ENCODE measurements at regions not wholly inside any gene's neighbourhood (a gene's known extent, or its start where the extent isn't known, plus 50 kb on each side); places are given as distances from the start of the nearest gene placed in this dataset.

DNA sequence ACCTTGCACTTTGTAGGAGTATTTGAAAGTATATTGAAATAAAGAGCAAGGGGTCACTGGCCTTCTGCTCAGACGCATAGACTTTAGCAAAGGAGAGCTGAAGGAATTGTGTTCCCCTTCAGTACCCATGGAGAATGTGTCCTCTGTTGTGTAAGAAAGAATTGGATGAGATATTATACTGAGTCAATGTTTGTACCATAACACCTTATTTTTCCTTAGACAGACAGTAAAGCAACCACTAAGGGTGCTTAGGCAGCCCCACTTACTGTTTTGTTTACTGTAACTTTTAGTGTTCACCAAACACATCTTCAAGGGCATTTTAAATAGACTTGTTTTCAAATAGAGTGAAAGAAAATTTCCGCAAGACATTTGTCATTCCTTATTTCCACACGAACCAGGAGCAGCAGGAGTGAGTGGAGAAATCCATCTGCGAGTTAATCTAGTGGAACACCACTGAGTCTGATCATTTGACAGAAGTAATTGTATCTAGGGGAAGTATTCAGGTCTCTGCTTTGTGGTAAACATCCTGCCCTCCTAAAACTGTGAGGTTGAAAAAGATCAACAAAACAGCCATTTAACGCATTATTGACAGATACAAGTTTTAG lies 89.5 kb downstream of the SLIT2 start:
- no peak for FAIRE-seq
- CTCF ChIA-PET (ENCODE audit: low intra/inter-chr PET ratio, low total read pairs) = no interaction called here
- H3K4me3 ChIP-seq (replicated peaks in 1 of 3; ENCODE audit: insufficient read depth in 1 of 3, low read depth in 2 of 3, low read length in 3 of 3) = no peak overlapping the region

More for the DNA sequence above, 89.5 kb downstream of the SLIT2 start:
- intact Hi-C loops (cut with micrococcal nuclease; ENCODE audit: unreplicated experiment) (no loop called here), in situ Hi-C loops (cut with HindIII; ENCODE audit: extremely low pct_ligation_motif_present, low pct_unique_long_range_greater_than_20kb) (no loop called here)
- Histone ChIP-seq H3K9me3 (ENCODE audit: low read length) (no peaks in the 10 kb centered on the region), H3K27me3 (ENCODE audit: control insufficient read depth in 1 of 2, insufficient read depth in 2 of 2, low read length in 2 of 2) (no peaks in the 10 kb centered on the region), H3K27ac (ENCODE audit: extremely low read length, insufficient read depth, low read length) (no peak overlapping the region), H3K79me2 (ENCODE audit: insufficient read depth, low read length) (no peaks in the 10 kb centered on the region), H2AFZ (ENCODE audit: low read length) (no peak overlapping the region), H3K4me2 (ENCODE audit: low read depth, low read length) (no peak overlapping the region), H4K20me1 (ENCODE audit: insufficient read depth, low read length) (no peaks in the 10 kb centered on the region), H3K9ac (ENCODE audit: insufficient read depth, low read depth, low read length) (no peak overlapping the region), H3K4me1 (ENCODE audit: insufficient read depth, low read length) (no peaks in the 10 kb centered on the region), H3K36me3 (replicated peaks in 1 of 2; ENCODE audit: control insufficient read depth in 1 of 2, insufficient read depth in 2 of 2, low read length in 2 of 2) (no peaks in the 10 kb centered on the region)
- BruUV-seq (replicated peaks) = no TSS peak
- no peak for DNase-seq (ENCODE audit: low spot score)
- TF ChIP-seq DNMT1 (CRISPR knock-in tag; IDR thresholded peaks at IDR 0.05) (no peak), SPEN (CRISPR knock-in tag; IDR thresholded peaks at IDR 0.05; ENCODE audit: low read depth) (no peak), CHD2 (IDR thresholded peaks at IDR 0.05; ENCODE audit: low read depth, low read length) (no peak), XBP1 (CRISPR knock-in tag; IDR thresholded peaks at IDR 0.05) (no peak), ISL2 (CRISPR knock-in tag; IDR thresholded peaks at IDR 0.05) (no peak), ZNF264 (CRISPR knock-in tag; IDR thresholded peaks at IDR 0.05) (no peak), ZNF180 (CRISPR knock-in tag; IDR thresholded peaks at IDR 0.05; ENCODE audit: borderline replicate concordance, low read depth) (no peak), ZNF577 (CRISPR knock-in tag; IDR thresholded peaks at IDR 0.05; ENCODE audit: borderline replicate concordance, low read depth) (no peak), MIXL1 (CRISPR knock-in tag; IDR thresholded peaks at IDR 0.05) (no peak)
- TF ChIP-seq, protein P1, sequence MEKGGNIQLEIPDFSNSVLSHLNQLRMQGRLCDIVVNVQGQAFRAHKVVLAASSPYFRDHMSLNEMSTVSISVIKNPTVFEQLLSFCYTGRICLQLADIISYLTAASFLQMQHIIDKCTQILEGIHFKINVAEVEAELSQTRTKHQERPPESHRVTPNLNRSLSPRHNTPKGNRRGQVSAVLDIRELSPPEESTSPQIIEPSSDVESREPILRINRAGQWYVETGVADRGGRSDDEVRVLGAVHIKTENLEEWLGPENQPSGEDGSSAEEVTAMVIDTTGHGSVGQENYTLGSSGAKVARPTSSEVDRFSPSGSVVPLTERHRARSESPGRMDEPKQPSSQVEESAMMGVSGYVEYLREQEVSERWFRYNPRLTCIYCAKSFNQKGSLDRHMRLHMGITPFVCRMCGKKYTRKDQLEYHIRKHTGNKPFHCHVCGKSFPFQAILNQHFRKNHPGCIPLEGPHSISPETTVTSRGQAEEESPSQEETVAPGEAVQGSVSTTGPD (CRISPR knock-in tag; IDR thresholded peaks at IDR 0.05) = no peak
- TF ChIP-seq, protein P2, sequence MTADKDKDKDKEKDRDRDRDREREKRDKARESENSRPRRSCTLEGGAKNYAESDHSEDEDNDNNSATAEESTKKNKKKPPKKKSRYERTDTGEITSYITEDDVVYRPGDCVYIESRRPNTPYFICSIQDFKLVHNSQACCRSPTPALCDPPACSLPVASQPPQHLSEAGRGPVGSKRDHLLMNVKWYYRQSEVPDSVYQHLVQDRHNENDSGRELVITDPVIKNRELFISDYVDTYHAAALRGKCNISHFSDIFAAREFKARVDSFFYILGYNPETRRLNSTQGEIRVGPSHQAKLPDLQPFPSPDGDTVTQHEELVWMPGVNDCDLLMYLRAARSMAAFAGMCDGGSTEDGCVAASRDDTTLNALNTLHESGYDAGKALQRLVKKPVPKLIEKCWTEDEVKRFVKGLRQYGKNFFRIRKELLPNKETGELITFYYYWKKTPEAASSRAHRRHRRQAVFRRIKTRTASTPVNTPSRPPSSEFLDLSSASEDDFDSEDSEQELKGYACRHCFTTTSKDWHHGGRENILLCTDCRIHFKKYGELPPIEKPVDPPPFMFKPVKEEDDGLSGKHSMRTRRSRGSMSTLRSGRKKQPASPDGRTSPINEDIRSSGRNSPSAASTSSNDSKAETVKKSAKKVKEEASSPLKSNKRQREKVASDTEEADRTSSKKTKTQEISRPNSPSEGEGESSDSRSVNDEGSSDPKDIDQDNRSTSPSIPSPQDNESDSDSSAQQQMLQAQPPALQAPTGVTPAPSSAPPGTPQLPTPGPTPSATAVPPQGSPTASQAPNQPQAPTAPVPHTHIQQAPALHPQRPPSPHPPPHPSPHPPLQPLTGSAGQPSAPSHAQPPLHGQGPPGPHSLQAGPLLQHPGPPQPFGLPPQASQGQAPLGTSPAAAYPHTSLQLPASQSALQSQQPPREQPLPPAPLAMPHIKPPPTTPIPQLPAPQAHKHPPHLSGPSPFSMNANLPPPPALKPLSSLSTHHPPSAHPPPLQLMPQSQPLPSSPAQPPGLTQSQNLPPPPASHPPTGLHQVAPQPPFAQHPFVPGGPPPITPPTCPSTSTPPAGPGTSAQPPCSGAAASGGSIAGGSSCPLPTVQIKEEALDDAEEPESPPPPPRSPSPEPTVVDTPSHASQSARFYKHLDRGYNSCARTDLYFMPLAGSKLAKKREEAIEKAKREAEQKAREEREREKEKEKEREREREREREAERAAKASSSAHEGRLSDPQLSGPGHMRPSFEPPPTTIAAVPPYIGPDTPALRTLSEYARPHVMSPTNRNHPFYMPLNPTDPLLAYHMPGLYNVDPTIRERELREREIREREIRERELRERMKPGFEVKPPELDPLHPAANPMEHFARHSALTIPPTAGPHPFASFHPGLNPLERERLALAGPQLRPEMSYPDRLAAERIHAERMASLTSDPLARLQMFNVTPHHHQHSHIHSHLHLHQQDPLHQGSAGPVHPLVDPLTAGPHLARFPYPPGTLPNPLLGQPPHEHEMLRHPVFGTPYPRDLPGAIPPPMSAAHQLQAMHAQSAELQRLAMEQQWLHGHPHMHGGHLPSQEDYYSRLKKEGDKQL (CRISPR knock-in tag; IDR thresholded peaks at IDR 0.05; ENCODE audit: low read depth) = no peak
- TF ChIP-seq, protein P3, sequence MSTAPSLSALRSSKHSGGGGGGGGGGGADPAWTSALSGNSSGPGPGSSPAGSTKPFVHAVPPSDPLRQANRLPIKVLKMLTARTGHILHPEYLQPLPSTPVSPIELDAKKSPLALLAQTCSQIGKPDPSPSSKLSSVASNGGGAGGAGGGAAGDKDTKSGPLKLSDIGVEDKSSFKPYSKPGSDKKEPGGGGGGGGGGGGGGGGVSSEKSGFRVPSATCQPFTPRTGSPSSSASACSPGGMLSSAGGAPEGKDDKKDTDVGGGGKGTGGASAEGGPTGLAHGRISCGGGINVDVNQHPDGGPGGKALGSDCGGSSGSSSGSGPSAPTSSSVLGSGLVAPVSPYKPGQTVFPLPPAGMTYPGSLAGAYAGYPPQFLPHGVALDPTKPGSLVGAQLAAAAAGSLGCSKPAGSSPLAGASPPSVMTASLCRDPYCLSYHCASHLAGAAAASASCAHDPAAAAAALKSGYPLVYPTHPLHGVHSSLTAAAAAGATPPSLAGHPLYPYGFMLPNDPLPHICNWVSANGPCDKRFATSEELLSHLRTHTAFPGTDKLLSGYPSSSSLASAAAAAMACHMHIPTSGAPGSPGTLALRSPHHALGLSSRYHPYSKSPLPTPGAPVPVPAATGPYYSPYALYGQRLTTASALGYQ (CRISPR knock-in tag; IDR thresholded peaks at IDR 0.05) = no peak
- TF ChIP-seq, protein P4, sequence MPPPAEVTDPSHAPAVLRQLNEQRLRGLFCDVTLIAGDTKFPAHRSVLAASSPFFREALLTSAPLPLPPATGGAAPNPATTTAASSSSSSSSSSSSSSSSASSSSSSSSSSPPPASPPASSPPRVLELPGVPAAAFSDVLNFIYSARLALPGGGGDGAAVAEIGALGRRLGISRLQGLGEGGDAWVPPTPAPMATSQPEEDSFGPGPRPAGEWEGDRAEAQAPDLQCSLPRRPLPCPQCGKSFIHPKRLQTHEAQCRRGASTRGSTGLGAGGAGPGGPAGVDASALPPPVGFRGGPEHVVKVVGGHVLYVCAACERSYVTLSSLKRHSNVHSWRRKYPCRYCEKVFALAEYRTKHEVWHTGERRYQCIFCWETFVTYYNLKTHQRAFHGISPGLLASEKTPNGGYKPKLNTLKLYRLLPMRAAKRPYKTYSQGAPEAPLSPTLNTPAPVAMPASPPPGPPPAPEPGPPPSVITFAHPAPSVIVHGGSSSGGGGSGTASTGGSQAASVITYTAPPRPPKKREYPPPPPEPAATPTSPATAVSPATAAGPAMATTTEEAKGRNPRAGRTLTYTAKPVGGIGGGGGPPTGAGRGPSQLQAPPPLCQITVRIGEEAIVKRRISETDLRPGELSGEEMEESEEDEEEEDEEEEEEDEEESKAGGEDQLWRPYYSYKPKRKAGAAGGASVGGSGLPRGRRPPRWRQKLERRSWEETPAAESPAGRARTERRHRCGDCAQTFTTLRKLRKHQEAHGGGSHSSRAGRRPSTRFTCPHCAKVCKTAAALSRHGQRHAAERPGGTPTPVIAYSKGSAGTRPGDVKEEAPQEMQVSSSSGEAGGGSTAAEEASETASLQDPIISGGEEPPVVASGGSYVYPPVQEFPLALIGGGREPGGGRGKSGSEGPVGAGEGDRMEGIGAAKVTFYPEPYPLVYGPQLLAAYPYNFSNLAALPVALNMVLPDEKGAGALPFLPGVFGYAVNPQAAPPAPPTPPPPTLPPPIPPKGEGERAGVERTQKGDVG (CRISPR knock-in tag; IDR thresholded peaks at IDR 0.05; ENCODE audit: borderline replicate concordance) = no peak
- POLR2A ChIA-PET = no interaction called here
- WGBS (ENCODE audit: low lambda C conversion rate) = under 1% methylated on average over 5 of the region's 5 CpGs
- ATAC-seq = no peak
